Endothelial cell of umbilical vein (primary cell): ENCODE measurements at regions not wholly inside any gene's neighbourhood (a gene's known extent, or its start where the extent isn't known, plus 50 kb on each side); places are given as distances from the start of the nearest gene placed in this dataset.

ENCODE experiments used
- BruUV-seq: library from RNA; stranded (reverse); fragments of 400-500 nt; replicated peaks from 2 replicates; lab custom pipeline; 2021; lab: Mats Ljungman, UMichigan
- CTCF ChIA-PET: fragments of 300-600, 350-600 bp; sonication (Branson Sonifier 250); formaldehyde crosslinking; loops from one replicate; lab custom pipeline; 2021; ENCODE audit warnings: antibody characterized with exemption, inconsistent platforms; lab: Charles Lee
- POLR2A ChIA-PET: fragments of 300-600, 350-600 bp; sonication (Branson Sonifier 250); formaldehyde crosslinking; loops from one replicate; lab custom pipeline; 2021; ENCODE audit warnings: antibody characterized with exemption, inconsistent platforms; lab: Charles Lee
- DNase-seq: peaks from one replicate; pipeline ENCODE4 v3.0.0-alpha.2; 2011; ENCODE audit warnings: low read depth, low spot score
- FAIRE-seq: peaks from 2 replicates; lab custom pipeline; 2011; peaks lifted over from hg19 to GRCh38; lab: Jason Lieb, UNC
- H2AFZ ChIP-seq: 2 replicates; pipeline ENCODE4 v1.6.0; 2012; ENCODE audit warnings: low read depth, low read length, control low read depth, inconsistent platforms
- H3K27ac ChIP-seq: 2 replicates; pipeline ENCODE4 v1.5.1; 2011; ENCODE audit warnings: low read depth, mild to moderate bottlenecking, control low read depth, low read length, moderate library complexity; ENCODE audit not compliant: insufficient read depth
- H3K27me3 ChIP-seq, 2 experiments: 2 replicates each; pipeline versions ENCODE4 v1.6.0 to v1.6.1; 2011; ENCODE audit warnings: low read length in 2 of 2, mixed read lengths in 1 of 2; ENCODE audit not compliant: control insufficient read depth in 2 of 2, insufficient read depth in 2 of 2
- H3K36me3 ChIP-seq, 2 experiments: 2 replicates in 1 of 2; 3 replicates in 1 of 2; pipeline ENCODE4 v1.5.1; 2011; ENCODE audit warnings: low read length in 2 of 2, mild to moderate bottlenecking in 1 of 2, moderate library complexity in 1 of 2; ENCODE audit not compliant: control insufficient read depth in 2 of 2, insufficient read depth in 2 of 2; ENCODE audit errors: extremely low read depth in 1 of 2
- H3K4me1 ChIP-seq: 3 replicates; pipeline ENCODE4 v1.5.1; 2011; ENCODE audit warnings: mild to moderate bottlenecking, low read length; ENCODE audit not compliant: control insufficient read depth, insufficient read depth; ENCODE audit errors: extremely low read depth
- H3K4me2 ChIP-seq: 2 replicates; pipeline ENCODE4 v1.6.1; 2011; ENCODE audit warnings: low read length, control low read depth, mixed read lengths; ENCODE audit not compliant: insufficient read depth
- H3K4me3 ChIP-seq, 3 experiments: fragments of 200-600 bp in 1 of 3; sonication (generic), shearing (Covaris generic) in 1 of 3; replicated peaks in 1 of 3; 2 replicates each; pipeline ENCODE4 v1.5.1; 2011 to 2016; ENCODE audit warnings: control low read depth in 3 of 3, low read length in 3 of 3, mild to moderate bottlenecking in 2 of 3, inconsistent platforms in 1 of 3, low read depth in 1 of 3, moderate library complexity in 1 of 3; ENCODE audit not compliant: insufficient read depth in 1 of 3
- H3K79me2 ChIP-seq: 2 replicates; pipeline ENCODE4 v1.6.0; 2012; ENCODE audit warnings: low read length, inconsistent platforms; ENCODE audit not compliant: control insufficient read depth, insufficient read depth
- H3K9ac ChIP-seq: replicated peaks from 2 replicates; pipeline ENCODE3; 2011; ENCODE audit warnings: low read length, control low read depth; ENCODE audit not compliant: insufficient read depth; ENCODE audit errors: extremely low read depth
- H3K9me1 ChIP-seq: replicated peaks from 3 replicates; pipeline ENCODE4 v1.6.0; 2011; ENCODE audit warnings: mild to moderate bottlenecking, low read length; ENCODE audit not compliant: control insufficient read depth, insufficient read depth; ENCODE audit errors: extremely low read depth
- H3K9me3 ChIP-seq: replicated peaks from 2 replicates; pipeline ENCODE4 v1.5.1; 2012; ENCODE audit warnings: low read length, inconsistent platforms; ENCODE audit not compliant: control insufficient read depth, insufficient read depth
- H4K20me1 ChIP-seq: replicated peaks from 2 replicates; pipeline ENCODE3; 2011; ENCODE audit warnings: mild to moderate bottlenecking, low read length; ENCODE audit not compliant: control insufficient read depth, insufficient read depth; ENCODE audit errors: extremely low read depth
- CTCF ChIP-seq, 2 donors: IDR thresholded peaks; 1 replicate in 1 of 2; 2 replicates in 1 of 2; pipeline ENCODE4 v1.5.1; 2011; ENCODE audit warnings: low read length in 2 of 2, mild to moderate bottlenecking in 2 of 2, moderate library complexity in 2 of 2, control low read depth in 1 of 2, inconsistent platforms in 1 of 2, low read depth in 1 of 2; ENCODE audit not compliant: insufficient read depth in 1 of 2; ENCODE audit errors: extremely low read depth in 1 of 2
- EZH2 ChIP-seq: IDR thresholded peaks from 2 replicates; pipeline ENCODE4 v1.6.1; 2012; ENCODE audit warnings: borderline replicate concordance, low read depth, mild to moderate bottlenecking, moderate library complexity, low read length, inconsistent platforms; ENCODE audit not compliant: severe bottlenecking
- FOS ChIP-seq: IDR thresholded peaks from 2 replicates; pipeline ENCODE4 v1.6.1; 2011; ENCODE audit warnings: mild to moderate bottlenecking, low read length, moderate library complexity, borderline replicate concordance; ENCODE audit not compliant: insufficient read depth
- GATA2 ChIP-seq: IDR thresholded peaks from 2 replicates; pipeline ENCODE4 v1.7.0; 2011; ENCODE audit warnings: low read depth, mild to moderate bottlenecking, moderate library complexity, mixed read lengths, low read length; ENCODE audit not compliant: insufficient read length, insufficient read depth
- JUN ChIP-seq: IDR thresholded peaks from 2 replicates; pipeline ENCODE4 v1.6.1; 2011; ENCODE audit warnings: borderline replicate concordance, low read depth; ENCODE audit not compliant: insufficient read length, insufficient read depth
- MAX ChIP-seq: IDR thresholded peaks from 2 replicates; pipeline ENCODE4 v1.6.1; 2011; ENCODE audit not compliant: insufficient read depth, insufficient read length
- MYC ChIP-seq: IDR thresholded peaks from one replicate; pipeline ENCODE4 v1.6.1; 2011; ENCODE audit warnings: mild to moderate bottlenecking, low read depth, low read length
- POLR2A ChIP-seq: IDR thresholded peaks from 2 replicates; pipeline ENCODE4 v1.6.1; 2012; ENCODE audit warnings: low read depth, mild to moderate bottlenecking, control low read depth, low read length
- POLR2AphosphoS5 ChIP-seq: IDR thresholded peaks from 2 replicates; pipeline ENCODE4 v1.6.1; 2012; ENCODE audit warnings: low read depth, mild to moderate bottlenecking, control low read depth, low read length, moderate library complexity; ENCODE audit not compliant: insufficient read depth
- dilution Hi-C: fragments of 300-500 bp; cut with MboI; formaldehyde crosslinking; loops from one replicate; pipeline ENCODE4 v1.15.0; 2019; ENCODE audit warnings: low sequenced_read_pairs; ENCODE audit not compliant: extremely low pct_ligation_motif_present
- intact Hi-C: fragments of 100-400 bp; cut with micrococcal nuclease; formaldehyde crosslinking; loops from one replicate; pipeline ENCODE4 v1.10.0; 2022

- Histone ChIP-seq H3K4me3 (no peak overlapping the region), H3K4me1 (no peaks in the 10 kb centered on the region), H3K9ac (no peak overlapping the region), H4K20me1 (no peaks in the 10 kb centered on the region), H3K27ac (no peak overlapping the region), H3K4me2 (no peak overlapping the region), H2AFZ (no peak overlapping the region), H3K36me3 (no peaks in the 10 kb centered on the region), H3K27me3 (no peaks in the 10 kb centered on the region), H3K79me2 (no peaks in the 10 kb centered on the region), H3K9me1 (no peaks in the 10 kb centered on the region), H3K9me3 (no peaks in the 10 kb centered on the region)
- ChIA-PET POLR2A (no interaction called here), CTCF (no interaction called here)
- FAIRE-seq (no peak), DNase-seq (no peak)
- TF ChIP-seq MAX: no peak
- no peak for TF ChIP-seq FOS
- TF ChIP-seq JUN: no peak
- no peak for TF ChIP-seq EZH2
- TF ChIP-seq POLR2AphosphoS5: no peak
- no peak for TF ChIP-seq POLR2A
- BruUV-seq: no TSS peak
- intact Hi-C loops: no loop called here
- dilution Hi-C loops: no loop called here
These were observed 102.8 kb upstream of the OR13H1 start for GRCh38 chrX:131441033-131441432.

- BruUV-seq: no TSS peak
- POLR2A ChIA-PET: no interaction called here
These were observed 97.9 kb upstream of the OR13H1 start for GRCh38 chrX:131445955-131446354.

More at GRCh38 chrX:131445955-131446354, 97.9 kb upstream of the OR13H1 start:
- dilution Hi-C loops: no loop called here
- no peaks in the 10 kb centered on the region for H4K20me1 ChIP-seq
- H2AFZ ChIP-seq: no peak overlapping the region
- DNase-seq (no peak), FAIRE-seq (no peak)
- H3K9ac ChIP-seq: no peak overlapping the region
- H3K4me3 ChIP-seq: no peak overlapping the region
- H3K36me3 ChIP-seq: no peaks in the 10 kb centered on the region
- no peaks in the 10 kb centered on the region for H3K9me3 ChIP-seq
- H3K27me3 ChIP-seq: no peaks in the 10 kb centered on the region
- H3K27ac ChIP-seq: no peak overlapping the region
- no peaks in the 10 kb centered on the region for H3K9me1 ChIP-seq
- intact Hi-C loops: no loop called here
- H3K4me1 ChIP-seq: no peaks in the 10 kb centered on the region
- H3K79me2 ChIP-seq: no peaks in the 10 kb centered on the region
- CTCF ChIA-PET: no interaction called here
- TF ChIP-seq JUN (no peak), POLR2A (no peak), FOS (no peak), CTCF (IDR thresholded peaks at IDR 0.05; ENCODE audit: extremely low read depth in 1 of 2, insufficient read depth in 1 of 2, low read depth in 1 of 2, low read length in 2 of 2) (no peak), EZH2 (no peak), MYC (no peak), MAX (no peak), POLR2AphosphoS5 (no peak), GATA2 (no peak)
- H3K4me2 ChIP-seq: no peak overlapping the region
